K562 (cell line): ENCODE measurements at regions not wholly inside any gene's neighbourhood (a gene's known extent, or its start where the extent isn't known, plus 50 kb on each side); places are given as distances from the start of the nearest gene placed in this dataset.

Experiments
- ATF6 ChIP-seq: sonication (generic); formaldehyde crosslinking; IDR thresholded peaks from 2 replicates; pipeline ENCODE4 v1.4.0; 2020; ENCODE audit warnings: mild to moderate bottlenecking, missing genetic modification reagents
- BDP1 ChIP-seq: IDR thresholded peaks from 3 replicates; pipeline ENCODE4 v1.6.1; 2011; ENCODE audit not compliant: insufficient read length, insufficient read depth
- CAMTA2 ChIP-seq: fragments of 250-450 bp; sonication (Bioruptor Pico); conservative IDR thresholded peaks from 2 replicates; pipeline ENCODE4 v1.5.1; 2022
- ETS2 ChIP-seq: IDR thresholded peaks from 2 replicates; pipeline ENCODE4 v1.6.1; 2016; ENCODE audit warnings: borderline replicate concordance, missing genetic modification characterization, mild to moderate bottlenecking, moderate library complexity, missing compliant biosample characterization; ENCODE audit not compliant: poor library complexity, severe bottlenecking
- EZH2 ChIP-seq: IDR thresholded peaks from 2 replicates; pipeline ENCODE4 v1.6.1; 2012; ENCODE audit warnings: low read depth, mild to moderate bottlenecking, inconsistent platforms, low read length, borderline replicate concordance
- FOXA3 ChIP-seq, 2 experiments: fragments of 450-650 bp in 1 of 2; sonication (generic) in 1 of 2; formaldehyde crosslinking; IDR thresholded peaks in 1 of 2; conservative IDR thresholded peaks in 1 of 2; 2 replicates each; pipeline versions ENCODE4 v1.4.0 to v1.8.0; 2020 to 2022; ENCODE audit warnings: mild to moderate bottlenecking in 2 of 2, missing genetic modification reagents in 1 of 2
- FOXP1 ChIP-seq: sonication (generic); formaldehyde crosslinking; IDR thresholded peaks from 2 replicates; pipeline ENCODE4 v1.8.0; 2022; ENCODE audit warnings: mild to moderate bottlenecking, missing genetic modification reagents
- GTF3C2 ChIP-seq: IDR thresholded peaks from 3 replicates; pipeline ENCODE4 v1.6.1; 2011; ENCODE audit warnings: borderline replicate concordance, mild to moderate bottlenecking, moderate library complexity; ENCODE audit not compliant: insufficient read length; ENCODE audit errors: extremely low read depth
- HCFC1 ChIP-seq: IDR thresholded peaks from 2 replicates; pipeline ENCODE4 v1.6.1; 2012; ENCODE audit warnings: low read depth, low read length, improper control_type of control experiment
- HNRNPH1 ChIP-seq: fragments of 200-400 bp; formaldehyde crosslinking; optimal IDR thresholded peaks from 2 replicates; pipeline ENCODE3; 2017; ENCODE audit warnings: low read depth, mild to moderate bottlenecking, low read length, moderate library complexity
- JUNB ChIP-seq: fragments of 450-650 bp; formaldehyde crosslinking; conservative IDR thresholded peaks from 2 replicates; pipeline ENCODE4 v1.4.0; 2020; ENCODE audit warnings: mild to moderate bottlenecking
- KDM4B ChIP-seq, 2 experiments: fragments of 450-650 bp in 1 of 2; sonication (generic) in 1 of 2; IDR thresholded peaks; 2 replicates each; pipeline ENCODE4 v1.6.1; 2016 to 2017; ENCODE audit warnings: borderline replicate concordance in 2 of 2, antibody characterized with exemption in 1 of 2, low read depth in 1 of 2, mild to moderate bottlenecking in 1 of 2
- NRF1 ChIP-seq, 2 experiments: fragments of 450-650 bp; IDR thresholded peaks in 1 of 2; conservative IDR thresholded peaks in 1 of 2; 2 replicates each; pipeline ENCODE4 v1.6.1; 2014; ENCODE audit warnings: mild to moderate bottlenecking in 2 of 2
- POU5F1 ChIP-seq: fragments of 150-350 bp; IDR thresholded peaks from 2 replicates; pipeline ENCODE4 v1.6.1; 2014; ENCODE audit warnings: borderline replicate concordance, low read length, low read depth, mild to moderate bottlenecking; ENCODE audit not compliant: partially characterized antibody
- SLC30A9 ChIP-seq: fragments of 250-450 bp; sonication (Bioruptor Pico); IDR thresholded peaks from 2 replicates; pipeline ENCODE4 v1.8.0; 2022; ENCODE audit warnings: mild to moderate bottlenecking, moderate library complexity
- SRSF1 ChIP-seq: fragments of 200-400 bp; formaldehyde crosslinking; IDR thresholded peaks from 2 replicates; pipeline ENCODE4 v1.6.1; 2017; ENCODE audit warnings: mild to moderate bottlenecking, low read depth, low read length, moderate library complexity
- XRCC5 ChIP-seq: fragments of 200-400 bp; formaldehyde crosslinking; IDR thresholded peaks from 2 replicates; pipeline ENCODE4 v1.6.1; 2017; ENCODE audit warnings: low read depth, mild to moderate bottlenecking, low read length
- ZNF280A ChIP-seq: fragments of 450-650 bp; IDR thresholded peaks from 2 replicates; pipeline ENCODE4 v1.6.1; 2018; ENCODE audit warnings: mild to moderate bottlenecking, low read depth; ENCODE audit not compliant: partially characterized antibody
- ZNF3 ChIP-seq: fragments of 250-450 bp; sonication (Bioruptor Pico); IDR thresholded peaks from 2 replicates; pipeline ENCODE4 v1.5.0; 2021; ENCODE audit warnings: mild to moderate bottlenecking, moderate library complexity

- TF ChIP-seq KDM4B (IDR thresholded peaks at IDR 0.05; ENCODE audit: borderline replicate concordance in 2 of 2, low read depth in 1 of 2) = no peak; a peak in 1 of 4 replicates
- no peak for TF ChIP-seq SLC30A9 (CRISPR knock-in tag)
- TF ChIP-seq ATF6 (CRISPR knock-in tag) = no peak
- no peak for TF ChIP-seq CAMTA2 (CRISPR knock-in tag)
- peak; percentile 21; the same call in 1 of the 2 replicates for TF ChIP-seq HCFC1
- peak; percentile 100 for TF ChIP-seq JUNB (CRISPR knock-in tag)
- no peak for TF ChIP-seq POU5F1
- TF ChIP-seq FOXP1 = 0 out of 2 replicates have a peak, but pooled peaks have one; percentile 81
- peak; percentile 87 to 89 for TF ChIP-seq NRF1 (conservative IDR thresholded peaks at IDR 0.05 in 1 of 2, IDR thresholded peaks at IDR 0.05 in 1 of 2)
- TF ChIP-seq XRCC5 = peak; percentile 74; the same call in 1 of the 2 replicates
- no peak for TF ChIP-seq ZNF280A
- no peak for TF ChIP-seq SRSF1
- no peak for TF ChIP-seq BDP1
- TF ChIP-seq GTF3C2 = no peak
- TF ChIP-seq EZH2 = no peak
- 0 out of 4 replicates have a peak, but pooled peaks of 1 of the 2 experiments have one; percentile 30 for TF ChIP-seq FOXA3 (CRISPR knock-in tag; conservative IDR thresholded peaks at IDR 0.05 in 1 of 2, IDR thresholded peaks at IDR 0.05 in 1 of 2)
- TF ChIP-seq ZNF3 (CRISPR knock-in tag) = peak; percentile 65; the same call in 1 of the 2 replicates
- no peak for TF ChIP-seq HNRNPH1
- no peak for TF ChIP-seq ETS2 (tag)
These were observed 49.7 kb upstream of the ATF3 start (continued) for GRCh38 chr1:212558693-212559480.
